ENCODE measurements at regions not wholly inside any gene's neighbourhood (a gene's known extent, or its start where the extent isn't known, plus 50 kb on each side); places are given as distances from the start of the nearest gene placed in this dataset.

DNA sequence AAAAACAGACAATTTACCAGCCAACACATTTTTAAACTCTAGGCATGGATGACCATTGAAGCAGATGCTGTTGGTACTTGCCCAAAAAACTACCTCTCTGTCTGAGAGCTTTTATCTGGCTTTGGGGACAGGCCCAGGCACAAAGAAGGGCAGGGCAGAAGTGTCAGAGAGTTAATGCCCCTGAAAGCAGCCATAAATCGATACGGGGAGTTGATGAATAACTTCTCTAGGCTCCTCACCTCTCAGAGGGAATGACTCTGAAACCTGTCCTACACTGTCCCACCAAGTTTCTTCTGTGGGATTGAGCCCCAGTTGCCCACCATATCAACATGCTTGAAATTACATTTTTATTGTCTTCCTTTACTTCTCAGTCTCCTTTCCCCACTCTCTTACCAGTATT, 113.0 kb upstream of the DAAM1 start:
- TF ChIP-seq NR1H2 (CRISPR knock-in tag; IDR thresholded peaks at IDR 0.05) (no peak), CREB1 (CRISPR knock-in tag; IDR thresholded peaks at IDR 0.05) (no peak), E2F5 (CRISPR knock-in tag; IDR thresholded peaks at IDR 0.05) (no peak), CBFB (CRISPR knock-in tag; IDR thresholded peaks at IDR 0.05; ENCODE audit: low read depth) (no peak), ZNF121 (CRISPR knock-in tag; IDR thresholded peaks at IDR 0.05) (no peak), NR2C2 (CRISPR knock-in tag; IDR thresholded peaks at IDR 0.05) (no peak)
- TF ChIP-seq, protein P1, sequence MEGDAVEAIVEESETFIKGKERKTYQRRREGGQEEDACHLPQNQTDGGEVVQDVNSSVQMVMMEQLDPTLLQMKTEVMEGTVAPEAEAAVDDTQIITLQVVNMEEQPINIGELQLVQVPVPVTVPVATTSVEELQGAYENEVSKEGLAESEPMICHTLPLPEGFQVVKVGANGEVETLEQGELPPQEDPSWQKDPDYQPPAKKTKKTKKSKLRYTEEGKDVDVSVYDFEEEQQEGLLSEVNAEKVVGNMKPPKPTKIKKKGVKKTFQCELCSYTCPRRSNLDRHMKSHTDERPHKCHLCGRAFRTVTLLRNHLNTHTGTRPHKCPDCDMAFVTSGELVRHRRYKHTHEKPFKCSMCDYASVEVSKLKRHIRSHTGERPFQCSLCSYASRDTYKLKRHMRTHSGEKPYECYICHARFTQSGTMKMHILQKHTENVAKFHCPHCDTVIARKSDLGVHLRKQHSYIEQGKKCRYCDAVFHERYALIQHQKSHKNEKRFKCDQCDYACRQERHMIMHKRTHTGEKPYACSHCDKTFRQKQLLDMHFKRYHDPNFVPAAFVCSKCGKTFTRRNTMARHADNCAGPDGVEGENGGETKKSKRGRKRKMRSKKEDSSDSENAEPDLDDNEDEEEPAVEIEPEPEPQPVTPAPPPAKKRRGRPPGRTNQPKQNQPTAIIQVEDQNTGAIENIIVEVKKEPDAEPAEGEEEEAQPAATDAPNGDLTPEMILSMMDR (IDR thresholded peaks at IDR 0.05), result no peak
- TF ChIP-seq, protein P2, sequence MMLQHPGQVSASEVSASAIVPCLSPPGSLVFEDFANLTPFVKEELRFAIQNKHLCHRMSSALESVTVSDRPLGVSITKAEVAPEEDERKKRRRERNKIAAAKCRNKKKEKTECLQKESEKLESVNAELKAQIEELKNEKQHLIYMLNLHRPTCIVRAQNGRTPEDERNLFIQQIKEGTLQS (CRISPR knock-in tag; conservative IDR thresholded peaks at IDR 0.05), result no peak
